ENCODE measurements at regions not wholly inside any gene's neighbourhood (a gene's known extent, or its start where the extent isn't known, plus 50 kb on each side); places are given as distances from the start of the nearest gene placed in this dataset.

GRCh38 chr4:15139599-15139998 lies 137.3 kb downstream of the CPEB2 start:
- TF ChIP-seq CTCF (conservative IDR thresholded peaks at IDR 0.05; ENCODE audit: low read depth, low read length) (no peak), EZH2 (IDR thresholded peaks at IDR 0.05; ENCODE audit: borderline replicate concordance, low read depth, low read length, poor library complexity, severe bottlenecking) (no peak)

All from A673 (cell line).